NT2/D1 (cell line): ENCODE measurements at regions not wholly inside any gene's neighbourhood (a gene's known extent, or its start where the extent isn't known, plus 50 kb on each side); places are given as distances from the start of the nearest gene placed in this dataset.

Experiments
- DNase-seq: peaks from one replicate; pipeline ENCODE4 v3.0.0-alpha.2; 2011; ENCODE audit warnings: low read depth, low spot score
- H3K27me3 ChIP-seq: 2 replicates; pipeline ENCODE4 v1.6.0; 2011; ENCODE audit warnings: mild to moderate bottlenecking; ENCODE audit not compliant: insufficient read length, insufficient read depth
- H3K36me3 ChIP-seq: 2 replicates; pipeline ENCODE4 v1.6.1; 2011; ENCODE audit warnings: mild to moderate bottlenecking, low read length, mixed read lengths; ENCODE audit not compliant: insufficient read depth, insufficient read length
- H3K4me1 ChIP-seq: 2 replicates; pipeline ENCODE4 v1.5.1; 2011; ENCODE audit not compliant: insufficient read depth, insufficient read length
- H3K4me3 ChIP-seq: 2 replicates; pipeline ENCODE4 v1.5.1; 2011; ENCODE audit warnings: low read depth; ENCODE audit not compliant: insufficient read length
- H3K9ac ChIP-seq: 2 replicates; pipeline ENCODE4 v1.6.0; 2011; ENCODE audit warnings: low read depth; ENCODE audit not compliant: insufficient read length
- H3K9me3 ChIP-seq: 2 replicates; pipeline ENCODE4 v1.5.1; 2011; ENCODE audit warnings: mild to moderate bottlenecking, low read length; ENCODE audit not compliant: insufficient read depth
- SUZ12 ChIP-seq: IDR thresholded peaks from 2 replicates; pipeline ENCODE4 v1.6.1; 2011; ENCODE audit not compliant: insufficient read length, insufficient read depth; ENCODE audit errors: extremely low read depth
- YY1 ChIP-seq: IDR thresholded peaks from 2 replicates; pipeline ENCODE4 v1.6.1; 2011; ENCODE audit not compliant: insufficient read length, insufficient read depth
- ZNF274 ChIP-seq: IDR thresholded peaks from 2 replicates; pipeline ENCODE4 v1.6.1; 2011; ENCODE audit warnings: mild to moderate bottlenecking, low read depth, low read length

DNA sequence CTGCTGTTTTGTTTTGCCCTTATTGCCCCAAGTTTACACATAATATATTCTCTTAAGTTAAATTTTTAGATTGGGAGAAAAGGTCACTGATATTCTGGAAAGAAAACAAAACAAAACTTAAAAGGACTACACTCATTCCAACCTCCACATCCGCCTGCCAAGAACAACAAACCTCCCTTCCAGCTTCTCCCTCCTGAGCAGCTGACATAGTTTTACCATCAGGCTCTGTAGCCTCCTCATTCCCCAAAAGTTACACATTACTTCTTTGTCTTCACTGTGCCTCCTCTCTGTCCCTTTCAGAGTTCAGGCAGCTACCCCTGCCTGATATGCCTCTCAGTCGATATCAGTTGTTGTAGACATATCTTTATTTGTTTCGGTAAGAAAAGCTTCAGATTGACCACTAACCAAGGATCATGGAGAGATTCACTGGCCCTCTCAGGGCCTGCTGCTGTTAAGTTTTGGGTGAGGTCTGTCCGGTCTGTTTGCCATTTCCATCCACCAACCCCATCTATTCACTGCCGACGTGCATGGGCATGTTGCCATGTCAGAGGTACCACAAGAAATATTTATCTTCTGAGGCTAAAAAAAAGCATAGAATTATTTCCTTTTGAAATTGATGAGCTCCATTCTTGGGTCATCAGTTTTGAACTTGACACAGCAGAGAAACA lies 164.1 kb downstream of the GASK1B start:
- Histone ChIP-seq H3K27me3 (no peaks in the 10 kb centered on the region), H3K36me3 (no peaks in the 10 kb centered on the region), H3K4me3 (no peak overlapping the region), H3K9me3 (no peaks in the 10 kb centered on the region), H3K4me1 (no peaks in the 10 kb centered on the region), H3K9ac (no peak overlapping the region)
- no peak for TF ChIP-seq ZNF274
- no peak for TF ChIP-seq YY1
- no peak for TF ChIP-seq SUZ12
- no peak for DNase-seq

DNA sequence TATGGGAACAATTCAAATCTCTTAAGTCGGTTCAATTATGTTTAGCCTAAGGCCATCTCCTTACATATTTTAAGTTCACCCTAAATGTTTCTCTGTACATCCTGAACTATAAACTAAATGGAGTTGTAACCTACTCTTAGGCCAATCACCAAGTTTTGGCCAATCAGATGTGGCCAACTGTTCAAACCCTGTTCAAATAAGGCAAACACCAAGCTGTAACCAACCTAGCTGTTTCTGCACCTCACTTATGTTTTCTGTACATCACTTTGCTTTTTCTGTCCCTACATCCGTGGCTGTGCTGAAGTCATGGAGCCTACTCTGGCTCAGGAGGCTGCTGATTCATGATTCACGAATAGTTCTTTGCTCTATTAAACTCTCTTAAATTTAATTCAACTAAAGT lies 165.3 kb downstream of the GASK1B start:
- no peaks in the 10 kb centered on the region for H3K9me3 ChIP-seq
- H3K27me3 ChIP-seq: no peaks in the 10 kb centered on the region
- no peak for DNase-seq
- no peak overlapping the region for H3K9ac ChIP-seq
- no peaks in the 10 kb centered on the region for H3K36me3 ChIP-seq
- TF ChIP-seq YY1: no peak
- TF ChIP-seq SUZ12: no peak
- no peak for TF ChIP-seq ZNF274
- no peaks in the 10 kb centered on the region for H3K4me1 ChIP-seq
- no peak overlapping the region for H3K4me3 ChIP-seq

DNA sequence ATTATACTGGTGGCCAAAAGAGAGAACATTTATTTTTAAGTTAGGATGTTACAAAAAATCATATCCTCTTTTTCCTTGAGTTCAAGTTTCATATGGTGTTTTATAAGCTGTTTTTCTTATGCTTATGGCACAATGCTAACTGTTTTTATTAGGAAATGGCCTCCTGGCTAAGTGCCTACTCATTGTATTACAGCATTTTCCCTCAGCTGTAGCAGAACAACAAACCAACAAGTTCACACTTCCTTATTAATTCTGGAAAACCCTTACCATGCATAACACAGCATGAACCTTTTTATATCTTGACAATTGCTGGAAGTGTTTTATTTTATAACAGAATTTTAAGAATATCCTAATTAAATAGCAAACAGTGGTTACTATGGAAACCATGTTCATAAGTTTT lies 165.8 kb downstream of the GASK1B start:
- H3K9me3 ChIP-seq: no peaks in the 10 kb centered on the region
- H3K36me3 ChIP-seq: no peaks in the 10 kb centered on the region
- H3K4me3 ChIP-seq: no peak overlapping the region
- no peaks in the 10 kb centered on the region for H3K4me1 ChIP-seq
- no peak for DNase-seq
- no peak overlapping the region for H3K9ac ChIP-seq
- no peaks in the 10 kb centered on the region for H3K27me3 ChIP-seq
- TF ChIP-seq ZNF274 (no peak), YY1 (no peak), SUZ12 (no peak)

DNA sequence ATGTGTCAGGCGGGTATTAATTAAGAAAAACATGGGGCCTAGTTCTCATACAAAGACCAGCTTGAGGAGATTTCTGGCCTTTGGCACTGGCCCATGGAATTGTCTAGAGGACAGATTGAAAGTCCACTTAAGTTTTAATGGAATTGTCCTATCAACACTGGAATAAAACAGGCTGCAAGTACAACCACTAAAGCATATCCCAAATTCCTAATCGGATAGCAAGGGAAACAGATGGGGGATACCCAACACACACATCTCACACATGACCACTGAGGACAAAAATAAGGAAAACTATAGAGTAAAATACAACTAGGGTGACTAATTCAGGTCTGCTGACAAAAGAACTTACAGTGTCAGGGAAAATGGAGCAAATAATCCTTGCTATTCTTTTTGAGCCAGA lies 167.8 kb downstream of the GASK1B start:
- no peak for TF ChIP-seq ZNF274
- no peak for TF ChIP-seq YY1
- no peak for TF ChIP-seq SUZ12
- Histone ChIP-seq H3K4me1 (no peaks in the 10 kb centered on the region), H3K4me3 (no peak overlapping the region), H3K9me3 (no peaks in the 10 kb centered on the region), H3K27me3 (no peaks in the 10 kb centered on the region), H3K9ac (no peak overlapping the region), H3K36me3 (no peaks in the 10 kb centered on the region)
- no peak for DNase-seq

DNA sequence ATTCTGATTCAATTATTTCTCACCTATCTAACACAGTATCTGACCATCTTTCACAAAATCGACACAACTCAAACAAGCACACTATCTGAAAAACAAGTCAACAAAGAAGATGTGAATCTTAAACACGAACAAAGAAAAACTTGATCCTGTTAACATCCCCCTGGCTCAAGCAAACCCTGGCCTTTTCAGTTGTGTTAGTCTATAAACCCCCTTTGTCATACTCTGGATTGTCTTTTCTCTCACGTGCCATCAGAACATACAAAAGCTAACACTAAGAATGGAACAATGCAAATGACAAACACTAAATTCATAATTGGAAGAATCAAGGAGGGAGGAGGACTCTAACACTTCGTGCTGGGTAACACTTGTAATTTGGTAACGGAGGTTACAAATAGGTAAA lies 168.7 kb downstream of the GASK1B start:
- Histone ChIP-seq H3K4me3 (no peak overlapping the region), H3K27me3 (no peaks in the 10 kb centered on the region), H3K9me3 (no peaks in the 10 kb centered on the region), H3K9ac (no peak overlapping the region), H3K36me3 (no peaks in the 10 kb centered on the region), H3K4me1 (no peaks in the 10 kb centered on the region)
- TF ChIP-seq ZNF274 (no peak), SUZ12 (no peak), YY1 (no peak)
- DNase-seq: no peak

DNA sequence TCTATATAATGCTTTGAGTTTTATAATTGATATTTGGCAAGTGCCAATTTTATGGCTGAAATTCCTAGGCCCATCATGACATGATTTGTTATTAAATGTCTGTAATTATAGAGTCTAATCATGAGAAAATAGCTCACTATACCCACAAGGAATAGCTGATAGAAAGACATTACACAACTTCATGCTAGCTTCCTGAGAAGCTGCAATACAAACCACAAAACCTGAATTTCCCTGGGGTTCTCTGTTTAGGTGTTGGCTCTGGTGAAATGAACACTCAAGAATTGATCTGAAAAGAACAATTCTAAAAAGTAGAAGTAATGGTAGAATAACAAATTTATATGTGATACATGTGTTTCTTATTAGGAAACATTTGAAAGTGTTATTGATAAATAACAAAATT lies 169.6 kb downstream of the GASK1B start:
- H3K4me3 ChIP-seq: no peak overlapping the region
- H3K36me3 ChIP-seq: no peaks in the 10 kb centered on the region
- no peak for TF ChIP-seq YY1
- TF ChIP-seq SUZ12: no peak
- no peak for TF ChIP-seq ZNF274
- no peaks in the 10 kb centered on the region for H3K9me3 ChIP-seq
- no peaks in the 10 kb centered on the region for H3K4me1 ChIP-seq
- H3K27me3 ChIP-seq: no peaks in the 10 kb centered on the region
- DNase-seq: no peak
- H3K9ac ChIP-seq: no peak overlapping the region

DNA sequence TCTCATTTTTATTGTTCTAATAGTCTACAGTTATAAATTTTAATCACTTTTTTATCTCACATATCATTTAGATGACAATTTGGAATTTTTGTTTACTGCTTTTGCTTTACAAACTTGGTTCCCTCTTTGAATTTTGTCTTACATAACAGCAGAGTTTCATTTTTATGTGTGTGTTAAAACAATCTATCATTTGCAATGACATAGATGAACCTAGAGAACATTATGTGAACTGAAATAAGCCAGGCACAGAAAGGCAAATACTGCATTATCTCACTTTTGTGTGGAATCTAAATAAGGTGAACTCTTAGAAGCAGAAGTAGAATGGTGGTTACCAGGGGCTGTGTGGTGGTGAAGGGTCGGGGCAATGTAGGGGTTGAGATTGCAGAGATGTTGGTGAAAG lies 170.7 kb downstream of the GASK1B start:
- TF ChIP-seq SUZ12 (no peak), ZNF274 (no peak), YY1 (no peak)
- H3K9me3 ChIP-seq: no peaks in the 10 kb centered on the region
- H3K4me1 ChIP-seq: no peaks in the 10 kb centered on the region
- no peaks in the 10 kb centered on the region for H3K36me3 ChIP-seq
- H3K27me3 ChIP-seq: no peaks in the 10 kb centered on the region
- no peak for DNase-seq
- H3K4me3 ChIP-seq: no peak overlapping the region
- no peak overlapping the region for H3K9ac ChIP-seq
